Spinal cord (tissue), 1 donor: ENCODE measurements at regions not wholly inside any gene's neighbourhood (a gene's known extent, or its start where the extent isn't known, plus 50 kb on each side); places are given as distances from the start of the nearest gene placed in this dataset. TPM values are rescaled to one million over a fixed set of nuclear protein-coding genes. Genes with fewer than 3 reads are reported as not detected.

Experiments
- small RNA-seq: library from RNA; depleted of rRNA; stranded (forward); fragments of <200 nt; gene quantifications from one replicate; pipeline ENCODE3, GENCODE V24; 2014; ENCODE audit warnings: low replicate concordance

Small RNA genes in the stretch of these regions (small RNA-seq; reads per million reads assigned to genes)
- gene RNU6-829P: not detected
